Lung (tissue), 11 donors: ENCODE measurements at regions not wholly inside any gene's neighbourhood (a gene's known extent, or its start where the extent isn't known, plus 50 kb on each side); places are given as distances from the start of the nearest gene placed in this dataset.

Experiments used
- ATAC-seq: fragments of 200-7000 bp; cut with Tn5 transposase; one replicate; pipeline ENCODE4 v1.9.1; 2020; ENCODE audit warnings: moderate number of reproducible peaks; ENCODE audit not compliant: insufficient read depth, low FRiP score
- DNase-seq, 3 donors: peaks; one replicate each; pipeline ENCODE4 v3.0.0-alpha.2; 2013 to 2017
- H3K27ac ChIP-seq, 2 donors: one replicate each; pipeline ENCODE4 v1.5.1; 2013; ENCODE audit warnings: mild to moderate bottlenecking in 2 of 2, moderate library complexity in 2 of 2, control low read depth in 1 of 2, inconsistent platforms in 1 of 2, low read depth in 1 of 2, low read length in 1 of 2
- H3K27me3 ChIP-seq, 3 donors: one replicate each; pipeline ENCODE4 v1.5.1; 2013; ENCODE audit warnings: low read length in 2 of 3; ENCODE audit not compliant: control insufficient read depth in 3 of 3, insufficient read depth in 3 of 3
- H3K36me3 ChIP-seq, 4 donors: one replicate each; pipeline ENCODE4 v1.5.1; 2013; ENCODE audit warnings: low read length in 4 of 4, mild to moderate bottlenecking in 1 of 4, moderate library complexity in 1 of 4; ENCODE audit not compliant: control insufficient read depth in 4 of 4, insufficient read depth in 4 of 4
- H3K4me1 ChIP-seq, 5 donors: one replicate each; pipeline ENCODE4 v1.5.1; 2013; ENCODE audit warnings: low read length in 5 of 5, mild to moderate bottlenecking in 2 of 5, moderate library complexity in 1 of 5; ENCODE audit not compliant: control insufficient read depth in 5 of 5, insufficient read depth in 5 of 5
- H3K4me3 ChIP-seq: one replicate; pipeline ENCODE4 v1.5.1; 2013; ENCODE audit warnings: mild to moderate bottlenecking, control low read depth, moderate library complexity
- H3K9ac ChIP-seq, 2 donors: one replicate each; pipeline ENCODE4 v1.5.1; 2013; ENCODE audit warnings: low read length in 2 of 2, control low read depth in 1 of 2; ENCODE audit not compliant: insufficient read depth in 1 of 2
- H3K9me3 ChIP-seq, 4 donors: one replicate each; pipeline ENCODE4 v1.5.1; 2013; ENCODE audit warnings: low read length in 3 of 4, mild to moderate bottlenecking in 1 of 4, moderate library complexity in 1 of 4; ENCODE audit not compliant: control insufficient read depth in 4 of 4, insufficient read depth in 3 of 4
- WGBS, 2 donors: extraction: QIAGEN DNeasy Blood & Tissue Kit; methylation state at CpG; one replicate each; pipeline ENCODE4 v1.1.7; 2013; 5-methylcytosine and 5-hydroxymethylcytosine counted together
- TF ChIP-seq, protein P1 (sequence below): IDR thresholded peaks from 2 replicates; pipeline ENCODE4 v1.5.1; 2012; ENCODE audit warnings: mild to moderate bottlenecking; ENCODE audit errors: control extremely low read depth, extremely low read depth
- donor health status: control.
- donor health status: control.
- donor health status: Bipolar disorder and iron deficiency.
- donor health status: healthy.
- donor health status: DM: yes; HTN: yes; CAD: no.

DNA sequence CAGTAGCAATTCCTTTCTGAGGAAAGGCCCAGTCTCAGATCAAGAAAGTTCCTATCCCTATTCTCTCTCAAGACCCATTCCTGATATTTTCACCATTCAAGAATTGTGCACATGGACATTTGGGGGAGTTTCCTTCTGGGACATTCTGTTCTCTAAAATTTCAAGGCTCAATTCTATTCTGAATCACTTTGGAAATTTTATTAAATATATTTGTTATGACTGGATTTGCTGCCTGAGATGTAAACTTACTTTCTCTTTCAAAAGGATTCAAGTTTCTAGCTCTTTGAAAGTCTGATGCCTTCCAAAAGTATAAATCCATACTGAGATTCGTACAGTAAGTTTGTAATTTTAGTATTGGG is 55.3 kb upstream of the STK17B start:
- DNase-seq (no peak), ATAC-seq (no peak)
- TF ChIP-seq, protein P1, sequence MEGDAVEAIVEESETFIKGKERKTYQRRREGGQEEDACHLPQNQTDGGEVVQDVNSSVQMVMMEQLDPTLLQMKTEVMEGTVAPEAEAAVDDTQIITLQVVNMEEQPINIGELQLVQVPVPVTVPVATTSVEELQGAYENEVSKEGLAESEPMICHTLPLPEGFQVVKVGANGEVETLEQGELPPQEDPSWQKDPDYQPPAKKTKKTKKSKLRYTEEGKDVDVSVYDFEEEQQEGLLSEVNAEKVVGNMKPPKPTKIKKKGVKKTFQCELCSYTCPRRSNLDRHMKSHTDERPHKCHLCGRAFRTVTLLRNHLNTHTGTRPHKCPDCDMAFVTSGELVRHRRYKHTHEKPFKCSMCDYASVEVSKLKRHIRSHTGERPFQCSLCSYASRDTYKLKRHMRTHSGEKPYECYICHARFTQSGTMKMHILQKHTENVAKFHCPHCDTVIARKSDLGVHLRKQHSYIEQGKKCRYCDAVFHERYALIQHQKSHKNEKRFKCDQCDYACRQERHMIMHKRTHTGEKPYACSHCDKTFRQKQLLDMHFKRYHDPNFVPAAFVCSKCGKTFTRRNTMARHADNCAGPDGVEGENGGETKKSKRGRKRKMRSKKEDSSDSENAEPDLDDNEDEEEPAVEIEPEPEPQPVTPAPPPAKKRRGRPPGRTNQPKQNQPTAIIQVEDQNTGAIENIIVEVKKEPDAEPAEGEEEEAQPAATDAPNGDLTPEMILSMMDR, result no peak
- Histone ChIP-seq H3K4me3 (no peak overlapping the region), H3K9ac (no peak overlapping the region), H3K4me1 (peaks cover 0 to 1% (median 0%) of the 10 kb centered on the region in 5 donors), H3K36me3 (peaks cover 0 to 3% (median 0%) of the 10 kb centered on the region in 4 donors), H3K27me3 (no peaks in the 10 kb centered on the region), H3K9me3 (no peaks in the 10 kb centered on the region), H3K27ac (no peak overlapping the region)
- 88% methylated on average over 1 of the region's 1 CpG for WGBS, 2 donors

DNA sequence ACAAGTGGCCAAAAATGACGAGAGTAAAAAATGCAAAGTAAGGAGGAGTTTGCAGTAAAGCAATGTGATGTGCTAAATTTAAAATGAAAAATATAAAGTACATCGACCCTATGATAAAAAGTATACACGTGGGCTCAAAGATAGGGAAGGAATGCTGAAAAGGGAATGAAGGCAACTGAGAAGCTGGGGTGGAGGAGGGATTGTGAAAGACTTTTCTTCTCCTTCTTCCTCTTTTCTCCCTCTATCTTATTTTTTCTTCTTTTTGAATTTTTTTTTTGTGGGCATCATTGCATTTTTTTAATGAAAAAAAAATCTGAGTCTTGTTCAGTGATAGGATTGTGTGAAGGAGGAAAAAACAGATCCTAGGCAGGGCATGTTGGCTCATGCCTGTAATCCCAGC is 57.6 kb upstream of the STK17B start:
- ATAC-seq (no peak), DNase-seq (no peak)
- H3K4me1 ChIP-seq, result peaks cover 0 to 14% (median 3%) of the 10 kb centered on the region in 5 donors
- TF ChIP-seq, protein P1, result no peak
- H3K27me3 ChIP-seq, result no peaks in the 10 kb centered on the region
- no peak overlapping the region for H3K9ac ChIP-seq
- H3K27ac ChIP-seq, result peak overlapping the region in 1 of 2 donors; percentile 67
- 27 to 53% methylated on average over 3 of the region's 3 CpGs for WGBS, 2 donors
- H3K36me3 ChIP-seq, result peaks cover 0 to 3% (median 0%) of the 10 kb centered on the region in 4 donors
- no peak overlapping the region for H3K4me3 ChIP-seq
- no peaks in the 10 kb centered on the region for H3K9me3 ChIP-seq

DNA sequence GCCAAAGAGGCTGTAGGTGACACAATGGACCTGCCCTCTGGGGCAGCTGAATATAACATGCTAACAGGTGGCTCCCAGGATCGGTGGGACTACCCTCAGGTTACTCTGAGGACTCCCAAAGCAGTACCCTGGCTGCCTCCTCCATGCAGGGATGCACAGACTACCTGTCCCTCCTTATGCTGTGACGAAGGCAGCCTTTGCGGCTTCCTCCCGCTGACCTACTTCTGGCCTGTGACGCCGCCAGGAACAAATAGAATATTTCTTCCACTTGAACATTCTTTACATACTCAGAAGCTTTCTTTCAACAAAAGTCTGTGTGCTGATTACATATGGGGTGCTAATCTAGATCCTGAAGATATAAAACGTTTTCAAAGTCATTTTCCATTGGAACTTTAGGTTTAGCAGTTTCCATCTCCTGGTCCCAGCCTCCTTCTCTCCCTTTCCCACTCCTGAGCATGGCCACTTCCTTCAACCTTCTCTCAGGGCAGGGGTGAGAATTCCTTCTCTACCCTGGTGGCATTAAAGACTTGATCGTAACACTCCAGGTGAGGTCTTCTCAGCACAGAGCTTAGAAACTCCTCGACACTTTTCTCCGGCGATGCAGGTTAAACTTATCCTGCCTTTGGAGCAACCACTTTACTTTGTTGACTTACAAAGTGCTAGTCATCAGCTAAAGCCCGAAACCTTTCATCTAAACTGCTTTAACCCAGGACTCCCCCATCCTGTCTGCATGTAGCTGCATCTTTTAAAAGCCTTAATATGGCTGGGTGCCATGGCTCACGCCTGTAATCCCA is 58.9 kb upstream of the STK17B start:
- DNase-seq (peak; percentile 38 to 64 (median 45)), ATAC-seq (peak; percentile 35)
- Histone ChIP-seq H3K9ac (peak overlapping the region in 1 of 2 donors; percentile 47), H3K4me3 (no peak overlapping the region), H3K27ac (peak overlapping the region in 1 of 2 donors; percentile 93), H3K9me3 (no peaks in the 10 kb centered on the region), H3K36me3 (peaks cover 0 to 4% (median 0%) of the 10 kb centered on the region in 4 donors), H3K27me3 (no peaks in the 10 kb centered on the region), H3K4me1 (peaks cover 0 to 19% (median 3%) of the 10 kb centered on the region in 5 donors)
- WGBS, 2 donors, result 65 to 81% methylated on average over 13 of the region's 13 CpGs
- TF ChIP-seq, protein P1, result no peak
